HG03175 (cell line): ENCODE measurements at regions not wholly inside any gene's neighbourhood (a gene's known extent, or its start where the extent isn't known, plus 50 kb on each side); places are given as distances from the start of the nearest gene placed in this dataset.
"Not testable (repeated sequence)": the region's sequence is repeated elsewhere in the genome, so short reads cannot be mapped to it uniquely, and the experiment has no call there.

ENCODE experiments used
- ATAC-seq: cut with Tn5 transposase; IDR thresholded peaks from one replicate; pipeline ENCODE4 v1.9.1; 2021; ENCODE audit warnings: mild to moderate bottlenecking, moderate library complexity; ENCODE audit not compliant: unreplicated experiment

DNA sequence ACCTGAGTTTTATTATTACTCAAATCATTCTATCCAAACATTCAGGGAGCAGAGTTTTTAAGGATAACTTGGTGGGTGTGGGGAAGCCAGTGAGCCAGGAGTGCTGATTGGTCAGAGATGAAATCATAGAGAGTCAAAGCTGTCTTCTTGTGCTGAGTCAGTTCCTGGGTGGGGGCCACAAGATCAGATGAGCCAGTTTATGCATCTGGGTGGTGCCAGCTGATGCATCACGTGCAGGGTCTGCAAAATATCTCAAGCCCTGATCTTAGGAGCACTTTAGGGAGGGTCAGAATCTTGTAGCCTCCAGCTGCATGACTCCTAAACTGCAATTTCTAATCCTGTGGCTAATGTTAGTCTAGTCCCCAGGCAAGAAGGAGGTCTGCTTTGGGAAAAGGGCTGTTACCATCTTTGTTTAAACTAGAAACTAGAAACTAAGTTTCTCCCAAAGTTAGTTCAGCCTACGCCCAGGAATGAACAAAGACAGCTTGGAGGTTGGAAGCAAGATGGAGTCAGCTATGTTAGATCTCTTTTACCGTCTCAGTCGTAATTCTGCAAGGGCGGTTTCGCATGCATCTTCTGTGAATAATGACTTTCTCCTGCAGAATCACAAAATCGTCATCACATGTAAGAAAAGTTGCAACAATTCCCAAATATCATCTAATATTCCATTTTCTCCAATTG is 97.5 kb downstream of the ZNF664 start:
- ATAC-seq: not testable (repeated sequence)

DNA sequence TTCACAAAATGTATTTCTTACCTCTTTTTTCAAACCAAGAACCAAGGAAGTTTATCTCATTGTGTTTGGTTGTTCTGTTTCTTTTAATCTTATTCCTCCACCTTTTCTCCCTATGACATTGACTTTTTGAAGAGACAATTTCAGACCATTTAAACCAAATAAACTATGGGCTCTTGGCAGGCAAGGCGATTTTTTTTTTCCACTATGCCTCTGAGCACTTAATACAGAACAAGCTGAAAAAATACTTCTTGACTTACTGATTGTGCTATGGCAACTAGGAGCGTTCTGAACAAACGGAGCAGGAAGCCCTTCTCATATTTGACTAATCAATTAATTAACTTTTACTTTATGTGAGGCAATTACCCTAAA is 98.0 kb downstream of the ZNF664 start:
- ATAC-seq: no peak

DNA sequence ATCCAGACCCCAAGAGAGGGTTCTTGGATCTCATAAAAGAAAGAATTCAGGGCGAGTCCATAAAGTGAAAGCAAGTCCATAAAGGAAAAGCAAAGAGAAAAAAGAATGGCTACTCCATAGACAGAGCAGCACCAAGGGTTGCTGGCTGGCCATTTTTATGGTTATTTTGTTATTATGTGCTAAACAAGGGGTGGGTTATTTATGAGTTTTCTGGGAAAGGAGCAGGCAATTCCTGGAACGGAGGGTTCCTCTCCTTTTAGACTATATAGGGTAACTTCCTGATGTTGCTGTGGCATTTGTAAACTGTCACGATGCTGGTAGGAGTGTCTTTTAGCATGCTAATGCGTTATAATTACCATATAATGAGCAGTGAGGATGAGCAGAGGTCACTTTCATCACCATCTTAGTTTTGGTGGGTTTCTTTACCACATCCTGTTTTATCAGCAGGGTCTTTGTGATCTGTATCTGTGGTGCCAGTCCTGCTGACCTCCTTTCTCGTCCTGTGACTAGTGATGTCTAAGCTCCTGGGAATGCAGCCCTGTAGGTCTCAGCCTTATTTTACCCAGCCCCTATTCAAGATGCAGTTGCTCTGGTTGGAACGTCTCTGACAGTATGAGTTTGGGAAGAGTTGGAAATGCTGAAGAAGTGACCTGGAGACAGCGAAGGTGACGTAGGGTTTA is 100.5 kb downstream of the ZNF664 start:
- ATAC-seq: no peak

DNA sequence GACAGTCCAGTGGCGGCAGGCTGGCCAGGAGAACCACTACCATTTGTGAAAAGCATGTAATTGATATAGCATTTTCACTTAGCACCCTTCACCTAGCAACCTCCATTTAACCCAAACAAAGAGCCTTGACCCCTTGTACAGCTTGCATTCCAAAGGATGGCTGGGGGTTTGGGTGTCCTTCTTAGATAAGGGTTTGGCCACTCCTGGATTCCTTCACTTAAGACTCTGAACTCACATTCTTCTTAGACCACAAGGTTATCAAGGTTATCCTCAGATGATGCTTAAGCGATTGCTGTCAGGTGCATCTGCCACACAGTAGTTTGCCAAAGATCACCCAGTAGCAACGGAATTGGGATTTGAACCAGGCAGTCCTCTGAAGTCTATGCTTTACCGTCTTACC is 102.8 kb downstream of the ZNF664 start:
- no peak for ATAC-seq

DNA sequence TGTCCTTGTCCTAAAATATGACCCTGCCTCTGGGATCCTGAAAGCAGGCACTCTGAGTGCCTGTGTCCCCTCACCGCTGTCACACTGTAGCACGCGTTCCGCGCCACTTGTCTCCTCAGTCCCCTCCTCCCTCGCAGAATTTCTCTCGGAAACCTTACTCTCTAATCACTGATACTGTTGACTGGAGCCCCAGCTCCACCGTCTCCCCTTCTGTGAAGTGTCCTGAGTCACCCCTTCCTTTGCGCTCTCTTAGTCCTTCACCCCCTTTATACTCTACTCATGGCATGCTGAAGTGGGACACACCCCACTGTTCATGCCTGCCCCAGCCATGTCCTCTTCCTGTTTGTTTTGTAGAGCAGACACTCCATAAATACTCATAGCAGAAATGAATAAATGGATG is 104.7 kb downstream of the ZNF664 start:
- ATAC-seq: no peak

DNA sequence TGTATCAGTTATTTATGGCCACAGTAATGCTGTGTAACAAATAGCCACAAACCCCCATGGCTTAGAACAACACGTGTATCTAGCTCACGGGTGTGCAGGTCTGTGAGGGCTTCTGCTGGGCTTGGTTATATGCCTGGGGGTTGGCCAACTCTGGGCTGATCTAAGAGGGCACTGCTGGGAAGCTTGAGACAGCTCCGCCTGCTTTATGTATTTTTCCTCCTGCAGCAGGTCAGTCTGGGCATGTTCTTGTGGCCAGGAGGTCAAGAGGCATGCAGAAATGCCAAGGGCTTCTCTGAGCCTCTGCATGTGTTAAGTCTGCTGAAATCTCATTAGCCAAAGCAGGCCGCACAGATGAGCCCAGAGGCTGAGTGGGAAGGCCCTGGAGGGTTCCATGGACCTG is 105.8 kb downstream of the ZNF664 start:
- ATAC-seq: no peak

DNA sequence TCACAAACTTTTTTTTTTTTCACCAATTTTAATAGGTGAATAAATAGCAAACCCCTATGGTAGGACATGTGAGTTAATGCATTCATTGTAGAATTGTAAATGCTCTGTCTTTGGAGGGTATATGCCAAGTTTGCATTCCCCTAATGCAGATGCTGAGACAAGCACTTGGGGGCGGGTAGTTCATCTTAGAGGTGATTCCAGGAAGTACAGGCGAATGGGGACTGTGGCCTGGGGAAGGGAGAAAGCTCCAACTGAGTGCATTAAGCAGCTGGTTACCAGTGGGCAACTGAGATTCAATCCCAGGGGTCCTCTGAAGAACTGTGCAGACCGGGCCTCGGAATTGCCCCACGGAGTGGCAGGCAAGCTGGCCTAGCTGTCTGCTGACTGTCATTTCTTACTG is 107.6 kb downstream of the ZNF664 start:
- ATAC-seq: no peak

DNA sequence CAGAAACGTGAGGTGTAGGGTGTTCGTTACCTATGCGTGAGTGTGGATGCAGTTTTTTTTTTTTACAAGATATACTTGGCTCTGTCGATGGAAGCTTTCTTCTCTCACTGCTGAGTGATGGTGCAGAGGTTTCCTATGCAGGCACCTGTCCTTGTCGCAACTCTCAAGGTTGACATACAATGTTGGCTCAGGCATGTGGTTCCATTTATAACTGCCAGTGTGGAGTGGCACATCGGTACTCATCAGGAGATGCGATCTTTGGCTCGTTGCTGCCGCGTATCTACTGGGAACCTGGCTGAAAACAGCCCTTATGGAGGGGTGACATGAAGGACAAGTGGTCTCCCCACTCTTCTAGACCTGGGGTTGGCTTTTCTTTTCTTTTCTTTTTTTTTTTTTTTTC is 109.0 kb downstream of the ZNF664 start:
- no peak for ATAC-seq

DNA sequence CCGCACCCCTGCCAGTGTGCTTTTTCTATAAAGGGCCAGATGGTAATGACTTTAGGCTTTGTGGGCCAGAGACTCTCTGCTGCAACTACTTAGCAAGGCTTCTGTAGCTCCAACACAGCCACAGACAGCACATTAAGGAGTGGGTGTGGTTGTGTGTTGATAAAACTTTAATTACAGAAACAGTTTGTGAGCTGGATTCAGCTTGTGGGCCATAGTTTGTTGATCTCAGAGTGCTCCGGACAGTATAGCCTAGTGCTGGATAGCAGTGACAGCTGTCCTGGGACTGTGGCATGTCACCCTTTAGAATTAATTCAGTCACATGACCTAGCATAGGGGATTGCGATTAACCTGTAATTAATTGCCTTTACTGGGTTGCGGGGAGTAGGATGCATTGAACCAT is 109.7 kb downstream of the ZNF664 start:
- no peak for ATAC-seq

DNA sequence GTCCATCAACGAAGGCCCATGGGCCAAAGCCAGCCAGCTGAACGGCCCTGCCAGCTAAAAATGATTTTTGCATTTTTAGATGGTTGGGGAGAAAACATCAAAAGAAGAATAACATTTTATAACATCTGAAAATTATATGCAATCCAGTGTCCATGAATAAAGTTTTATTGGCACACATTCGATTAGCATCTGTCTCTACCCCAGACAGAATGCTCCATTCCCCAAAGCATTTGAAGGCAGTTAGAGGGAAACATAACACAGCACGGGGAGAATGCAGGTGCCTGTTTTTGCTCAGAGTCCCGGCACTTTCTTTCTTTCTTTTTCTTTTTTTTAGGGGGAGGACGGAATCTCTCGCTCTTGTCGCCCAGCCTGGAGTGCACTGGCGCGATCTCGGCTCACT is 110.7 kb downstream of the ZNF664 start:
- ATAC-seq: no peak

DNA sequence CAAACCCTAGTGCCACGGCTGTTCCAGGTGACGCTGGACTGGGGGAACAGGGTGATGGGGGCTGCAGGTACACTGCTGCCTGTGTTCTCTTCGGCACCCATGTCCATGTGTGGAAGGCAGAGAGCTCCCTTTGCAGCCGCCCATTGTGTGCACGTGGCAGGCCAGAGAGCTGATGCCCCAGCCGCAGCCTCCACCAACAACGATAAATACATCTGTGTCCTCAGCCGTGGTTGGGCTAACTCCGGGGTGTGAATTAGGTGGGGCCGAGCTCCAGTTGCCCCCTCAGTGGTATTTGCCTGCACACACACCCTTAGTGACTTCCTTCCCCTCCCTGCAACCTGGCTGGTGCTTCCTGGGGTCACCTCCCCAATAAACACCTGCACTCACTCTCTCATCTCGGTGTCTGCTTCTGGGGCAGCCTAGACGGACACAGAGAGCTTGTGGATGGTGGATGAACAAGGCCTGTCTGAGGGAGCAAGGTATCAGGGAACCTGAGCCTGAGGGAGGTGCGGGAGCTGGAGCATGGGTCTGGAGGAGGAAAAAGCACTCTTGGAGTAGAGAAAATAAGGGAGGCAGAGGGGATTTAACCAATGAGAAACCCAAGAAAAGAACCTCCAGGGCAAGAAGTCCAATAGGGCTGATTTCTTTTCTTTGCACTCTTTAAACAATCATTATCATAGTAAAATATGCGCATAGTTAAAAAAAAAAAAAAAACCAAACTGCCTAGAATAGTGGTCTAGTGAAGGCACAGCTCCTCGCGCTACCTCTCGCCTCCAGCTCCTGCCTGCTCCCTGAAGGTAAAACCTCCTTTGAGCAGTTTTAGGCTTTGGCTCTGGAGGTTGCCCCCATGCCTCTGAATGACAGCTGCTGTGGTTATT is 112.6 kb downstream of the ZNF664 start:
- no peak for ATAC-seq

DNA sequence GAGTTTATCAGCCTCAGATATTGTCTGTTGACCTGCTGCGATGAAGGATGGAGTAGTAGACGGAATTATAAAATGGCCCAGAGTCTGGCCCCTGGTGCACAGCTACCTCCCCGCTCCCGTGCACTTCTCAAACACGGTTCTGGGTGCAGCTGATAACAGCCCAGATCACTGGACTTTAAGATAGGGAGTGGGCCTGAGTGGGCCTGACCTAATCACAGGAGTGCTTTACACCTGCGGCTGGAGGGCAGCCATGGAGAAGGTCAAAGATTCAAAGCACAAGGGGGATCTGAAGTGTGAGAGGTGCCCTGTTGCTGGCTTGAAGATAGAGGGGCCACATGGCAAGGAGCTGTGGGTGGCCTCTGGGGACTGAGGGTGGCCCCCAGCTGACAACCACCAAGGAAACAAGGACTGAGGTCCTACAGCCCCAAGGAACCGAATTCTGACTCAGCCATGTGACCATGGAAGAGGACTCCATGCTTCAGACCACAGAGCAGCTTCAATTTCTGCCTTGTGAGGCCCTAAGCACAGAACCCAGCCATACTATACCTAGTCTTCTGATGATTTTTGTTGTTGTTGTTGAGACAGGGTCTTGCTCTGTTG is 113.4 kb downstream of the ZNF664 start:
- ATAC-seq: no peak

DNA sequence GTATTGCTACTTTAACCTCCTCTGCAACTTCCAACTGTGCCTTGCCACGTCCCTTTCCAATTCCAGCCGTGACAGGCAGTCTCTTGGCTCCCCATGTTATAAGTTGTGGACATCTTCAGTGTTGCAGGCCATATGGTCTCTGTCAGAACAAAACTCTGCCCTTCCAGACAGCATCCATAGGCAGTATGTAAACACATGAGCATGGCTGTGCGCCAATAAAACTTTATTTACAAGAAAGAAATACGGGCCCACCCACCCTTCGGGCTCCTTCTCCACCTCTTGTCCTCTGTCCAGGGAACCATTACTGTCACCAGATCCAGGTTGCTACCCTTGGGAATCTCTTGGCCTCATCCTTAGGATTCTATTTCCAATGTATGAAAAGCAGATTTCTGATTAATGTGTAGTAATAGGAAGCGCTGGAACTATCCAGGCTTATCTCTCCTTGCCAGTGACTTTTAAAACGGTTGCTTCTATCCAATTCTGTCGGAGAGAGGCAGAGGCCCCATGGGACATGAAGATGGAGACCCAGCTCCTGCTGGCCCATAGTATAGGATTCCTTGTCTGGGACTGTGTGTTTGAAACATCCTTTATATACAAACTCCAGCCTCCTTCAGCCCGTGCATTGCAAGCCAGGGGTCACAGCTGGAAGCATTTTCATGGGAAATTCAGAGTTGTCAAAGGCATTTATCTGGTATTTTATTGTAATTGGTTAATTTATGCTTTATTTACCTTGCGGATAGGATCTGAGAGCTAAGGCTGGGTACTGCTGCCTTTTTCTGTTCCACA is 114.4 kb downstream of the ZNF664 start:
- ATAC-seq: no peak

DNA sequence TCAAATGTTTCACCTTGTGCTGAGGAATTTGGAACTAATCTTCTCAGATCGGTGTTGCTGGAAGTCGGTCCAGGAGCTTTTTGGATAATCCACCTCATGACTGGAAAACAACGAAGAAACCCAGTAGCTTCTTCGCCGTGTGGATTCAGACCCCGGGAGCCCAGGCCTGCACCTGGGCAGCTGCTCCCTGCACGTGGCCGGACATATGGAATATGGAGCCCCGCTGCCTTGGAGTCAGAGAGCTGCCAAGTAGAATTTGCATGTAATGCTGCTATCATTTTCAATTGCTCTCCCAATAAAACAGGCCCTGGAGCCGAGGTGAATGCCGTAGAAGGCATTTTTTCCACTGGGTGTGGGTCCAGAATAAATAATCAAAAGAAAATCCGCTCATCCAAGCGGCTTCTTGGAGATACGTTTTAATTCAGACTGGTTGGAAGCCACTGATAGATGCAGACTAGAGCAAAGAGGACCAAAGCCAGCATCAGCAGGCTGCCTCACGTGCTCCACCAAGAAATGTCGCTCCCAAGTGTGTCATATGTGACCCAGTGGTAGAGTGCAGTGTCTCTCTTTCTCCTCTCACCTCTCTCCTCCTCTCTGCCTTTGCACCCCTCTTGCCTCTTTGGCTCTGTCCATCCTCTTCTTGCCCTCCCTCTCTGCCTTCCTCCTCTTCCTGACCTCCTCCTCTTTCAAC is 115.3 kb downstream of the ZNF664 start:
- no peak for ATAC-seq

DNA sequence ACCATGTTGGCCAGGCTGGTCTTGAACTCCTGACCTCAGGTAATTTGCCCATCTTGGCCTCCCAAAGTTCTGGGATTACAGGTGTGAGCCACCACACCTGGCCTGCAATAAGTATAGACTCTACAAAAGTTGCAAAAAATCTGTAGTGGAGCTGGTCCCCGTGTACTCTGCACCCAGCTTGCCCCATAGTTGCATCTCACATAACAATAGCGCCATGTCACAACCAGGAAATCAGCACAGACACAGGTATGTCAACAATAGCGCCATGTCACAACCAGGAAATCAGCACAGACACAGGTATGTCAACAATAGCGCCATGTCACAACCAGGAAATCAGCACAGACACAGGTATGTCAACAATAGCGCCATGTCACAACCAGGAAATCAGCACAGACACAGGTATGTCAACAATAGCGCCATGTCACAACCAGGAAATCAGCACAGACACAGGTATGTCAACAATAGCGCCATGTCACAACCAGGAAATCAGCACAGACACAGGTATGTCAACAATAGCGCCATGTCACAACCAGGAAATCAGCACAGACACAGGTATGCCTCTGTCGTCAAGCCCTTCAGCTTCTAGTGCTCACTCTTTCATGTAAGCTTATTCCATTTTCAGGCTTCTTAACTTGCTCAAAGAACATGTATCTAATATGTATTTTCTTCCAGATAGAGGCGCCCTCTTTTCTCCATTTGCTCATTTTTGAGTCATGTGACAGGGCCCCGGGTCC is 116.3 kb downstream of the ZNF664 start:
- ATAC-seq: not testable (repeated sequence)

DNA sequence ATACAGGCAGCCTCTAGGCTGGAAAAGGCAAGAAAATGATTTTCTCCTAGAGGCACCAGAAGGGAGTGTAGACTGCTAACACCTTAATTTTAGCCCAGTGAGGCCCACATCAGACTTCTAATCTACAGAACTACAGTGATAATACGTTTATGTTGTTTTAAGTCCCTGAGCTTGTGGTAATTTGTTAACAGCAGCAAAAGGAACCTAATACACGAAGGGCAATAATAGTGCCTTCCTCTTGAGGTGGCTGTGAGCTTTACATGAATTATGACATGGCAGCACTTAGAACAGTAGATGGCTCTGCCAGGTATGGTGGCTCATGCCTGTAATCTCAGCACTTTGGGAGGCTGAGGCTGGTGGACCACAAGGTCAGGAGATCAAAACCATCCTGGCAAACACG is 118.8 kb downstream of the ZNF664 start:
- no peak for ATAC-seq

DNA sequence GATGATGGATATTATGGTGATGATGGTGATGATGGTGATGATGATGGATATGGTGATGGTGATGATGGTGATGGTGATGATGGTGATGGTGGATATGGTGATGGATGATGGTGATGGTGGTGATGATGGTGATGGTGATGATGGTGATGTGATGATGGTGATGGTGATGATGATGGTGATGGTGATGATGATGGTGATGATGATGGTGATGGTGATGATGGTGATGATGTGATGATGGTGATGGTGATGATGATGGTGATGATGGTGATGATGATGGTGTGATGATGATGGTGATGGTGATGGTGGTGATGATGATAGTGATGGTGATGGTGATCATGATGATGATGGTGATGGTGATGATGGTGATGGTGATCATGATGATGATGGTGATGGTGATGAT is 119.5 kb downstream of the ZNF664 start:
- ATAC-seq: not testable (repeated sequence)

DNA sequence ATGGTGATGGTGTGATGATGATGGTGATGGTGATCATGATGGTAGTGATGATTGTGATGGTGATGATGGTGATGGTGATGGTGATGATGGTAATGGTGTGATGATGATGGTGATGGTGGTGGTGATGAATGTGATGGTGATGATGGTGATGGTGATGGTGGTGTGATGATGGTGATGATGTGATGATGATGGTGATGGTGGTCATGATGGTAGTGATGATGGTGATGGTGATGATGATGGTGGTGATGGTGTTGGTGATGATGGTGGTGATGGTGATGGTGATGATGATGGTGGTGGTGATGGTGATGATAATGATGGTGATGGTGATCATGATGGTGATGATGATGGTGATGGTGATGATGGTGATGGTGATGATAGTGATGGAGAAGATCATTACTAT is 120.3 kb downstream of the ZNF664 start:
- ATAC-seq: no peak

DNA sequence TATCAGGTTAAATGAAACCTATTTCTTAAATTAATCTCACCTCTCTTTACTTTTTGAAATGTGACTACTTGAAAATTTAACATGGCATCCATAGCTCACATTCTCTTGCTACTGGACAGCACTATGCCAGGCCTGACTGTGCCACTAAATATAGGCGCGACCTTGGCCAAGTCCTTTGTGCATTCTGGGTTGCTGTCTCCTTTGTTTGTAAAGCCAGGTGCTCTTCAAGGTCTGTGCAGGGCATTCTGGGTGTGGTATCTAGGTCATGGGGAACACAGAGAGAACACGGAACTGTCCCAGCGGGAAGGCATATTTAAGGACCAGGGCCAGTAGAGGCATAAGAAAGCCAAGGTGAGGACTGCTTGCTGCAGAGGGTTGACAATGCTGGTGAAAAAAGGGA is 121.2 kb downstream of the ZNF664 start:
- no peak for ATAC-seq
